CMK (cell line): ENCODE measurements at regions not wholly inside any gene's neighbourhood (a gene's known extent, or its start where the extent isn't known, plus 50 kb on each side); places are given as distances from the start of the nearest gene placed in this dataset.
"Not testable (repeated sequence)": the region's sequence is repeated elsewhere in the genome, so short reads cannot be mapped to it uniquely, and the experiment has no call there.

Experiments
- DNase-seq: peaks from one replicate; pipeline ENCODE4 v3.0.0-alpha.2; 2010; ENCODE audit warnings: low read depth

DNA sequence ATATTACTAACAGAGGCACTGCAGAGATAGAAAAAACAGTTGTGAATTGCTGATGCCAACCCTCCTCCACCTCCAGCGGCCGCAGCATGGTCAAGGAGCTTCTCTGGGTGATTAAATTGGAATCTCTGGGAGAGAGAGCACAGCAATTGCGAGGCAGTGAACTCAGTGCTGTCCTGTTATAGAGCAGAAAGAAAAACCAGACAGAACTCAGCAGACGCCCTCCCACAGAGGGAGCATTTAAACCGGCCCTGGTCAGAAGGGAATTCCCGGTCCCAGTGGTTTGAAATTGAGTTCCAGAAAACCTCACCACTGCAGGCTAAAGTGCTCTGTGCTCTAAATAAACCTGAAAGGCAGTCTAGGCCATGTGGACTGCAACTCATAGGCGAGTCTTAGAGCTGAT, 175.4 kb downstream of the SQOR start:
- no peak for DNase-seq

DNA sequence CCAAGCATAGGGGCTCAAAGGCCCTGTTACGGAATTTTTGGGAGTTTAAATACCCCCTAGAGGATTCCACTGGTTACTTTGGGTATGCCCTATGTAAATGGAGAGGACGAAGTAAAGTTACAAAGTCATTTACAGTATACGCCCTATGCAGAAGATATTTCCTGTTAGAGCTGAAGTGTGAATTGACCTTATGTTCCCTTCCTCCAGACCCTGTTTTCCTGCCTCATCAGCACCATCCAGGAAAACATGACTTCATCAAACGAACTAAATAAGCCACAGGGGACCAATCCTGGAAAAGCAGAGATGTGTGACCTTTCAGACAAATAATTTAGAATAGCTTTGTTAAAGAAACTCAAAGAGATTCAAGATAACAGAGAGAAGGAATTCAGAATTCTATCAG, 177.4 kb downstream of the SQOR start:
- no peak for DNase-seq

DNA sequence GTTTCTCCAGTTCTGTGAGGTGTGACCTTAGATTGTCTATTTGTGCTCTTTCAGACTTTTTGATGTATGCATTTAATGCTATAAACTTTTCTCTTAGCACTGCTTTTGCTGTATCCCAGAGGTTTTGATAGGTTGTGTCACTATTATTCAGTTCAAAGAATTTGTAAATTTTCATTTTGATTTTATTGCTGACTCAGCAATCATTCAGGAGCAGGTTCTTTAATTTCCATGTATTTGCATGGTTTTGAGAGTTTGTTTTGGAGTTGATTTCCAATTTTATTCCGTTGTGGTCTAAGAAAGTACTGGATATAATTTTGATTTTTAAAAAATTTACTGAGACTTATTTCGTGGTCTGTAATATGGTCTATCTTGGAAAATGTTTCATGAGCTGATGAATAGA, 182.7 kb downstream of the SQOR start:
- not testable (repeated sequence) for DNase-seq

DNA sequence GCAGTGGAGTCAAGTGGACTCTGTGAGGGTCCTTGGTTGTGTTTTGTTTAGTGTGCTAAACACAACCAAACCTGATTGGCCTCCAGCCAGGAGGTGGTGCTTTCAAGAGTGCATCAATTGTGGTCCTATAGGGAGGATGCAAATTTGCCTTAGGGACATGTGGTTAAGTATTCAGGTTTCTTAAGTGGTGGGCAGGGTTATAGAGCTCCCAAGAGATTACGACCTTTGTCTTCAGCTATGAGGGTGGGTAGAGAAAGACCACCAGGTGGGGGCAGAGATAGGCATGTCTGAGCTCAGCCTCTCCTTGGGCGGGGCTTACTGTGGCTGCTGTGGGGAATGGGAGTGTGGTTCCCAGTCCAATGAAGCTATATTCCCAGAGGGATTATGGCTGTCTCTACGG, 186.6 kb downstream of the SQOR start:
- no peak for DNase-seq

DNA sequence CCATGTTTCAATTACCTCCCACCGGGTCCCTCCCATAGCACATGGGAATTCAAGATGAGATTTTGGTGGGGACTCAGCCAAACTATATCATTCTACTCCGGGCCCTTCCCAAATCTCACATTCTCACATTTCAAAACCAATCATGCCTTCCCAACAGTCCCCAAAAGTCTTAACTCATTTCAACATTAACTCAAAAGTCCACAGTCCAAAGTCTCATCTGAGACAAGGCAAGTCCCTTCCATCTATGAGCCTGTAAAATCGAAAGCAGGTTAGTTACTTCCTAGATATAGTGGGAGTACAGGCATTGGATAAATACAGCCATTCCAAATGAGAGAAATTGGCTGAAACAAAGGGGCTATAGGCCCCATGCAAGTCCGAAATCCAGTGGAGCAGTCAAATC, 188.1 kb downstream of the SQOR start:
- DNase-seq: not testable (repeated sequence)

DNA sequence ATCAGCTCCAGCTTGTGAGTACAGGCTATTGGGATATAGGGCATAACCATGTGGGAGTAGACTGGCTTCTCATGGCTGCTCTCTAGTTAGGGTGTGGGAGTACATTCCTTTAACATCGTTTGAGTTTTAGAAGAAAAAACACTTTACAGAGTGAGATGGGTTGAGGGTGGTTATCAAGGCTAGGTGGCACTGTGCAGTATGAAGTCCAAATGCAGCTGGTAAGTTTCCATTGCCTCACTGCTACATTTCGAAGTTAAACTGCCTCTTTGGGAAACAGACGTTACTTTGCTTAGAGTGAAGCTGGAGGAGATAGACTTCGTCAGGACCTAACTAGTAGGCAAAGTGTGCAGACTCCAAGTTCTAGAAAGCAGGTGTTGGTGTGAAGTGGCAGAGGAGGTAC, 192.4 kb downstream of the SQOR start:
- DNase-seq: no peak

DNA sequence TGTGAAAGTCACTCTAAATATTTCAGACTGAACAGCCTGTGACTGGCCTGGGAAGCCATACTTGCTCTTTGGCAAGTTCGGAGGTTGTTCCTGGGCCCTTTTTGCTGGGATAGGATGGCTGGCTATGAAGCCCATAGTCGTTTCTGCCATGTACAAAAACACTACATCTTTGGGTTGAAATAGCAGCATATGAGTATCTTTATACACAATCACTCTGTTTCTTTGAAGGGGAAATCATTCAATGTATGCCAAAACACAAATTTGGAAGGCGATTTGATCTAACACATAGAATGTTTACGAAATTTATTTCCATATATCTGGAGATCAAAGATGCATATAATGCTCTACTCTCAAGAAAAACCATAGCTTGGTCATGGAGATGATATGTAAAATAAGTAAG, 192.9 kb downstream of the SQOR start:
- no peak for DNase-seq

DNA sequence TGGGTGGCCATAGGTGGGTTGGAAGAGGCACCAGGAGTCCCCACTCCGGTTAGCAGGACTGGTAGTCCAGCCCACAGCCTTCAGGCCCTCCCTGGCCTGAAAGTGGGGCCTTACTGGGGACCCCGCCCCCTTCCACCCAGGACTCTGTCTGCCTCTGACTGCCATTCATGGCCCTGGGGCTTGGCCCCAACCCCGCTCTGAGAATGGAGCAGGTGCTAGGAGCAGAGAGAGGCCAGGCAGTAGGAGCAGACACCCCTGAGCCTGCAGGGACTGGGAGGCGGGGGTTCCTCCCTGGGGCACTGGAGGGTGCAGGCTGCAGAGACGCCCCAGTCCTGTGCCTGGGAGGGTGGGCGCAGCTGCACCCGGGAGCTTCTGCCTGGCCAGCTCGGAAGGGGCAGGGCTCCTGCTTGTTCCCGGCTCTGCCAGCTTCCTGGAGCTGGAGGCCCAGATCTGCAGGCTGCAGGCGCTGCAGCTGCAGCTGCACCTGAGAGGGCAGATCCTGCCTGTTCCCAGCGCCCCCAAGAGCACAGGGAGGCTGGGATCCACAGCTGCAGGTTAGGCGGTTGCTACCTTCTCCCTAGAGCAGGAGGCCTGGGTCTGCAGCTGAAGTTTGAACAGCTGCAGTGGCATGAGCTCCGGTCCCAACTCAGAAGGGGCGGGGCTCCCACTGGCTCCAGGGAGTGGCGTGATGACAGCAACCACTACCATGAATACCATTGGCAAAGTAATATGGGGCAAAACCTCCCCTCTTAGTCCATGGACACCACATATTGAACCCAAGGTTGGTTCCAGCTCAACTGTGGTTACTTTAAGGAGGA, 194.7 kb downstream of the SQOR start:
- no peak for DNase-seq

DNA sequence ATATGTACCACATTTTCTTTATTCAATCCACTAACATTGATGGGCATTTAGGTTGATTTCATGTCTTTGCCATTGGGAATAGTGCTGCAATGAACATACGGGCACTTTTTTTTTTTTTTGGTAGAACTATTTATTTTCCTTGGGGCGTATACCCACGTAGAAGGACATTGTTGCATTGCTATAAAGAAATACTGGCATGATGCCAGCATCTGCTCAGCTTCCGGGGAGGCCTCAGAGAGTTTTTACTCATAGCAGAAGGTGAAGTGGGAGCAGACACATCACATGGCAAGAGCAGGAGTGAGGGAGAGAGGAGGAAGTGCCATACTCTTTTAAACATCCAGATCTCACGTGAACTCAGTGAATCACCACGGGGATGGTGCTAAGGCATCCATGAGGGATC, 197.0 kb downstream of the SQOR start:
- no peak for DNase-seq

DNA sequence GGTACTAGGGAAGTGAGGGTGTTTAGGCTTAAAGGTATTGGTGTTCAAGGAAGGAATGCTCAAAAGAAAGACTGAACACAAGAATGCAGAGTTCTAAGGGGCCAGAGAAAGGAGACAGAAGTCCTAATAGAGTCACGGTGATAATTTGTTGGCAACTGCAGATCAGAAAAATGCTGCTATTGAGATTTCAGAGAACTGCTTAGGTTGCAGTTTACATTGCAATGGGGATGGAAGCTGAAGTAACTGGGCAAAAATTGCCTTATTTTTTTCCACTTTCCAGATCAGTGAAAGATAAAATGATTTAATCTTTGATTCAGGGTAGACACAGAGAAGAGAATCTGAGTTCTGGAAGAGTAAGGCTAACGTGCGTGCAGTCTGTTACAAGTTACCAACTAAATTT, 199.8 kb downstream of the SQOR start:
- no peak for DNase-seq

DNA sequence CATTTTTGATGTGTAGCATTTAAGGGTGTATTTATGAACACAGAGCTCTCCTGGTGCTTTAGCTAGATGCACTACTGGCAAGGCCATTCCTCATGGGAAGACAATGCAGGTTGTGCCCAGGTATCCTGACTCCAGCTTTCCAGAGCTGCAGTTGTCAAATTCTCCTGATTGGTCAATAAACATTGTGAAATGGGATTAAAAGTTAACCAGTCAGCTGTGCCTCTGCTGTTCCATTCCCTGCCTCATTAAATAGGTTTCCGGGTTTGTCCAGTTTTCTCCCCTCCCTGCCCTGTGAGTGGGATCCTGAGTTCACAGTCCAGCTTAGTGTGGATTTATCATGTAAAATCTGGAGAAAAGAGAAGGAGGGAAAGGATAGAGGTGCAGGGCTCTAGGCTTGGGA, 207.3 kb downstream of the SQOR start:
- DNase-seq: no peak

DNA sequence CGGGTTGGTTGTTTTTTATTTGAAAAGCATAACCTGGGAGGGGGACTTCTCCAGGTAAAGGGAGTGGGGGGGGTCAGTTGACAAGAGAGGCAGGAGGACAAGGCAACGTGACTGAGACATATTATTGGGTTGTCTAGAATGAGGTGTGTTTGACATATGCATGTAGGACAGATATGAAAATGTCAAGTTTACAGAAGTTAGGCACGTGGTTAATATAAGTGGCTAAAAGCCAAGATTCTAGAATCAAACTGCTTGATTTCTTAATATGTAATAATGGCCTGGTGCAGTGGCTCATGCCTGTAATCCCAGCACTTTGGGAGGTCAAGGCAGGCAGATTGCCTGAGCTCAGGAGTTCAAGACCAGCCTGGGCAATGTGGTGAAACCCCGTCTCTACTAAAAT, 212.8 kb downstream of the SQOR start:
- no peak for DNase-seq

DNA sequence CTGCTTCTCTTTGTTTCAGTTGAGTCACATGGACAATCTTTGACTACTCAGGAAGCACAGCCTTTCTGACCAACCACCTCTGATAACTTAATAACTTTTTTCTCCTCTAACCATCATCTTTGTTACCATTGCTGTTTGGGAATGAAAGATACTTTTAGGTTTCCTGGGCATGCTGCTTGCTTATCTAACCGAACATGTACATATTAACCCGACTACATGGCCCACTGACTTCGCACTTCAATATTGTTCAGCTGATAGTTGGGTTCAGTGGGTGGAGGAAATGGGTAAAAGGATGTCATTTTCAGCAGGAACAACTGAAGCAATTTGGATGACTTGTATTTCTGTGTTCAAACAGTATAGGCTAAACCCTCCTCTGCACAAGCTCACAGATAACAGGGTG, 214.3 kb downstream of the SQOR start:
- no peak for DNase-seq

DNA sequence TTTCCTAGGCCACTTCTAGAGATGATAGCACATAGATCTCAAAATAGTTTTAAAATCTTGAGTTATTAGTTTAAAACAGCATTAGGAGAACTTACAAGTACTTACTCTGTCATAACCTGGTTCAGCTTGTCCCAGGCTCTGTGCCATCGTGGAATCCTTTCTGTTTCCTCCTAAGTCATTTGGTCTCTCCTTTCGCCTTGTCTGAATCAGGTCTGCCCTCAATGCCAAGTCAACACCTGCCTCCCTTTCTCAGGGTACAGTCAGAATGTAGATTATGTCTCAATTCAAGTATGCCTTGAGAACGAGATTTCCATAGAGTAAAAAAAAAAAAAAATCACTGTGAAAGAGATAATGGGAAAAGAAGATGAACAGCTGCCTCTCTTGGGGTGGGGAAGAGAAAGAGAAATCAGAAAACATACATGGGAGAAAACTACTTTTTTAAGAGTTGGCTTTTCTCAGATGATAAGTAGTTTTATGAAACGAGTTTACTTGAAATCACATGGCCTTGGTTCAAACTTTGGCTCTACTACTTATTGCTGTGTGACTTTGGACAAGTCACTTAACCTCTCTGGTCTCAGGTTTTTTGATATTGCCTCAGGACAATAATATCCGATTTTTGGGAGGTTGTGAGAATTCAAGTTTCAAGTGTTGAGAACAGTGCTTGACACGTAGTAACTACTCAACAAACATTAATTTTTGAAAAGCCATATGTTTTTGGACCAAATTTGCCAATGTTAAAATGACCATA, 219.8 kb downstream of the SQOR start:
- DNase-seq: no peak

DNA sequence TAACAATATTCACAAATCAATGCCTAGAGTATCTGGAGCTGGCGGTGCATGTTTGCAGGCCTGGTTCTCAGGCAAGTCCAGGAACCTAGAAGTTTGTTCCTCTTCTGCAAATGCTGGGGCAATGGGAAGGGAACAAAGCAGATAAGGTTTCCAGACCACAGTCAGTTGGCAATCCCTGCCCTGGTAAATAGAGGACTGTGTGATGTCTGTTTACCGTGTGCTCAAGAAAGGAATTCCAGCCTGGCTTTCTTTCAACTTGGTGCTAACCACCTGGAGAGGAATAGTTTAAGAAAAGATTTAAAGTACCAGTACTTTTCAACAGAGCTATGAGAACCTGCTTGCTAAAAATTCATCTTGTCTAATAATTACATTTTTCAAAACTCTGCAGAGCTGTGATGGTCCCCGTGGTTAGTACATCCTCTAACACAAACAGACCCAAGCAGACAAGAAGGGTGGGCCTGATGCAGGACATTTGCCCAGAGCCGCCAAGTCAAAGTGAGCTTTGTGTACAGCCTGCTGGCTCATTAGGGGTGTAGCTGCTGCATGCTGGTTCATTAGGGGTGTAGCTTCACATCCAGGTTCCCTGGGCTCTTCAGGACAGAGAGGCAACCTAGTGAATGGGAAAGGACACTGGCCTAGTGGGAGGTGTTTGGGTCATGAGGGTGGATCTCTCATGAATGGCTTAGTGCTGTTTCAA, 220.5 kb downstream of the SQOR start:
- DNase-seq: no peak

DNA sequence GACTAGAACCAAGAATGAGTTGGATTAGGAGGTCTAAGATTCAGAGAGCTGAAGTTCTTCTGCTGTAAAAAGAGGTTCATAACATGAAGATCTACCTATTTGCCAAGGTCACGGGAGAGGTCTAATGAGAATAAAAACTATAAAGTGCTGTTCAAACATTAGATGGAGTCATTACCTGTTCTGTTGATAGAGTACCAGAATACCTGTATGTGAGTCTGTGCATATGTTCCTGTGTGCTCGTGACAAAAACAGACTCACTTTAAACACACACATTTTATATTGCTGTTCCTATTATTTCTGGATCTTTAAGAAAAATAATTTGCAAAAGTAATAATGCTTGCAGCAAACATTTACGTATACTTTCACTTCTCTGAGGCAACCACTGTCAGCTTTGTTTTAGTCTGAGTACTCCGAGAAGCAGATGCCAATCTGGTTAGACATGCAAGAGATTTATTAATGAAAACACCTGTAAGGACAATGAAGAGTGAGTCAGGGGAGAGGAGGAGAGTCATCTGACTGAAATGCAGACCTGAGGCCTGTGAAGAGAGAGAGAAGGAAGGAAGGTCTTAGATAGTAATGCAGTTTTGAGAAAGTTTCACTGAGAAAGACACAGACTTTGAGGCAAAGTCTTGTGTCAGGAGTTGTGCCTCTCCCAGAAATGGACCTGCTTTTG, 221.2 kb downstream of the SQOR start:
- no peak for DNase-seq

DNA sequence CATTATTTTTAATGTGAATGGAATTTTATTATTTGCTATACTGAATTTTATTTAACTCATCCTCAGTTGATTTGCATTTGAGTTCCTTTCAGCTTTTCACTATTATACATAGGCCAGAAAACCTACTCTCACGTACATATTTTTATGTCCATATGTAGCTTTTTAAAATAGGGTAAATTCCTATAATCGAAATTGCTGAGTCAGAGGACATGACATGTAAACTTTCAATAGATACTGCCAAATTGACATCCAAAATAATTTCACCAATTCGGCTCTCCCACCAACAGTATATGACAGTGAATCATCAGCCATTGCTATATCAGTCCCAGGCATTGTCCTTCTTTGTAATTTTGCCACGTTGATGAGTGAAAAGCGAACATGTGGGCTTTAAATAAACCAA, 222.5 kb downstream of the SQOR start:
- no peak for DNase-seq

DNA sequence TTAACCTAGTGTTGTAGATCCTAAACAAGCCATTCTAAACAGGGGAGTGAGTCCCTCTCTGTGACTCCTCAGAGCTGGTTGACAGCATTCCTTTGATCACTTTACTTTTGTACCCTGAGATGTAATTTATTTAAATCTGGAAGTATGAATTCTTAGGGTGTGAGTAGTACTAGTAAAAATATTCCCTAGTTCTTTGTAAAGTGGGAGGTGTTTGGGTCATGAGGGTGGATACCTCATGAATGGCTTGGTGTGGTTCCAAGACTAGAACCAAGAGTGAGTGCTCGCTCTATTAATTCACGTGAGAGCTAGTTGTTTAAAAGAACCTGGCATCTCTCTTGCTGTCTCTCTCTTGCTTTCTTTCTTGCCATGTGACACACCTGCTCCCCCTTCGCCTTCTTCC, 223.7 kb downstream of the SQOR start:
- DNase-seq: no peak

DNA sequence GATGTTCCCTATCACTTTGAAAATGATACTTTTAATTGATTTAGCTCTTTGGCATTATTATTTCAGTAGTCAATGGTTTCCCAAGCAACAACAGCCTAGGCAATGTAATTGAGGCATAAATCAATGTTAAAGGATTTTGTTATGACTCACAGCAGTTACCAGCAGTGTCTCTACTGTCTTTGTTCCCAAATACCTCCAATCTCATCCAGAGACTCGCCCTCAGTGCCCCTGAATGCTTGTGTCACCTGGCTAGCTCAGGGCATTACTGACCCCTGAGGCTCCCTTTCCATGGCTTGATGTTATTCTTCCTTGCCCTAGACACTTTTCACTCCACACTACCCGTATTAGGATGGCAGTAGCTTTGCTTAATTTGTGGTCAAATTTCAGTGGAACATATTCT, 227.2 kb downstream of the SQOR start:
- no peak for DNase-seq

DNA sequence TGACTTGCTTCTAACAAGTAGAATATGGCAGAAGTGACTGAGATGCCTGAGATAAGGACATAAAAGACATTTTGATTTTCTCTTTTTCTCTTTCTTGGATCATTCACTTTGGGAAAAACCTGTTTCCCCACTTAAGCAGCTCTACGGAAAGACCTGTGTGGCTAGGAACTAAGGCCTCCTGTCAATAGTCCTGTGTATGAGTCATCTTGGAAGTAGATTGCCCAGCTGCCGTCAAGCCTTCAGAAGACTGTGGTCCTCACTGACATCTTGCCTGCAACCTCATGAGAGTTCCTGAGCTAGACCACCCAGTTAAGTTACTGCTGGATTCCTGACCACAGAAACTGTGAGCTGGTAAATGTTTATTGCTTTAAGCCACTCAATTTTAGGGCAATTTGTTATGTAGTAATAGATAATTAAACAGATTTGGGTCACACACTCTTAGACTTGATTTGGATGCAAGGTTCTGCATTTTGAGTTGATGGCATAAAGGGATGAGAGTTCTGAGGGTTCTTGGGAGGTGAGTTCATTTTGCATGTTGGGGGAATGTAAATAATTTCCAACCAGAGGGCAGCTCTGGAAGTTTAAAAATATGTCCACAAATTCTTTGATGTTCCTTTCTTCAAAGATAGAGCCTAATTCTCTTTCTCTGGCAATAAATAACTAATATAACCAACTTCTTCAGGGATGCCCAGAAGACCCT, 229.2 kb downstream of the SQOR start:
- DNase-seq: no peak

DNA sequence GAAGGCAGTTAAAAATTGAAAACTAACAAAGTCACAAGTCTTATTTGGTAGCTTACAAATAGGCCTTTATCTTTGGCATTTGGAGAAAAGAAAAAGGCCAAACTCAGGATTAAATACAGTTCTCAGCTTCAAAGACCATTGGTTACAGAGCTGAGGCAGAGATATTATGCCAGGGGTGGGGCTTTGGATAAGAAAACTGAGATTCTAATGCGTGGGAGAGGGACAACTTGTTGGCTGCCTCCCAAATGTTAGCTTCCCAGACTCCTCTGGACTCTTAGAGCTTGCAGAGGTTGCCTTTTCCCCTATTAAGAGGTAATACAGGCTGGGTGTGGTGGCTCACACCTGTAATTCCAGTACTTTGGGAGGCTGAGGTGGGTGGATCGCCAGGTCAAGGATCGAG, 231.8 kb downstream of the SQOR start:
- no peak for DNase-seq

DNA sequence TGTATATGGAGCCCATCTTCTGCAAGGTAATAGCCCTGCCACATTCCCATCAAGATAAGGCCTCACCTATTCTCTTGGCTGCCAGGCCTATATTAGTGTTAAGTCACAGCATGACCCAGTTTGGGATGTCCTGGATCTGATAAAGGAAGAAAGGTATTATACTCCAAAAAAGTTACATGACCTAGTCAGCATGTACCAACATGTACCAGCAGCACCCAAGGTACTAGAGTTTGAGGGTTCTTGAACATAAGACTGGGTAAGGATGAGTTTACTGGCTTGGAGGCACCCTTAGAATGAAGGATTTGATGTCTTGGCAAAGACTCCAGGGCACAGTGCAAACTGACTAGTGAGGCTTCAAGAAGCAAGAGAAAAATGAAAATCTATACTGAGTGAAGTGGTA, 232.5 kb downstream of the SQOR start:
- no peak for DNase-seq
